ENCODE measurements at regions not wholly inside any gene's neighbourhood (a gene's known extent, or its start where the extent isn't known, plus 50 kb on each side); places are given as distances from the start of the nearest gene placed in this dataset.

DNA sequence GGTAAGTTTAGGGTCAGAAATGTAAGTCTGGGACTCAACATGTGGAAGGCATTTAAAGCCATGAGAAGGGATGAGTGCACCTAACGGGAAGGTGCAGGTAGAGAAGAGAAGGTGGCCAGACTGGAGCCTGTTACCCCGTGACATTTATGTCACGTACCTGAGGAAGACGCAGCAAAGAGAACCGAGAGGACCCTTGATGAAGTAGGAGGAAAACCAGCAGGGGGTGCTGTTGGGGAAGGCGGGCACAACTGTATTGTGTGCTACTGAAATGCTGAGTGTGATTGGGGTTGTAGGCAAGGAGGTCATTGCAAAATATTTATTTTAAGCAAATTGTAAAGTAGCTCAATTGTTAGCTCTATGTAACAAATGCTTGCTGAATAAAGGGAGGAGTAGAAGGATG lies 338.2 kb upstream of the PRKCQ start:
- TF ChIP-seq, protein P1, sequence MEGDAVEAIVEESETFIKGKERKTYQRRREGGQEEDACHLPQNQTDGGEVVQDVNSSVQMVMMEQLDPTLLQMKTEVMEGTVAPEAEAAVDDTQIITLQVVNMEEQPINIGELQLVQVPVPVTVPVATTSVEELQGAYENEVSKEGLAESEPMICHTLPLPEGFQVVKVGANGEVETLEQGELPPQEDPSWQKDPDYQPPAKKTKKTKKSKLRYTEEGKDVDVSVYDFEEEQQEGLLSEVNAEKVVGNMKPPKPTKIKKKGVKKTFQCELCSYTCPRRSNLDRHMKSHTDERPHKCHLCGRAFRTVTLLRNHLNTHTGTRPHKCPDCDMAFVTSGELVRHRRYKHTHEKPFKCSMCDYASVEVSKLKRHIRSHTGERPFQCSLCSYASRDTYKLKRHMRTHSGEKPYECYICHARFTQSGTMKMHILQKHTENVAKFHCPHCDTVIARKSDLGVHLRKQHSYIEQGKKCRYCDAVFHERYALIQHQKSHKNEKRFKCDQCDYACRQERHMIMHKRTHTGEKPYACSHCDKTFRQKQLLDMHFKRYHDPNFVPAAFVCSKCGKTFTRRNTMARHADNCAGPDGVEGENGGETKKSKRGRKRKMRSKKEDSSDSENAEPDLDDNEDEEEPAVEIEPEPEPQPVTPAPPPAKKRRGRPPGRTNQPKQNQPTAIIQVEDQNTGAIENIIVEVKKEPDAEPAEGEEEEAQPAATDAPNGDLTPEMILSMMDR (IDR thresholded peaks at IDR 0.05), result no peak
- TF ChIP-seq EP300 (IDR thresholded peaks at IDR 0.05) (no peak), POLR2A (IDR thresholded peaks at IDR 0.05) (no peak)
